Nephron (organoid): ENCODE measurements at regions not wholly inside any gene's neighbourhood (a gene's known extent, or its start where the extent isn't known, plus 50 kb on each side); places are given as distances from the start of the nearest gene placed in this dataset.

Source experiments
- H3K27ac Mint-ChIP-seq, 3 experiments: 2 replicates each; pipeline ENCODE4 v1.8.0; 2020; ENCODE audit warnings: mixed read lengths in 3 of 3, mild to moderate bottlenecking in 2 of 3, moderate library complexity in 1 of 3
- H3K27me3 Mint-ChIP-seq: 2 replicates; pipeline ENCODE4 v1.8.0; 2021; ENCODE audit warnings: low read depth, mild to moderate bottlenecking, moderate library complexity, mixed read lengths
- H3K36me3 Mint-ChIP-seq: 2 replicates; pipeline ENCODE4 v1.8.0; 2020; ENCODE audit warnings: low read depth, mixed read lengths
- H3K4me1 Mint-ChIP-seq: 2 replicates; pipeline ENCODE4 v1.8.0; 2020; ENCODE audit warnings: mixed read lengths
- H3K4me3 Mint-ChIP-seq, 3 experiments: 2 replicates each; pipeline ENCODE4 v1.8.0; 2020; ENCODE audit warnings: mild to moderate bottlenecking in 3 of 3, mixed read lengths in 3 of 3, moderate library complexity in 2 of 3
- H3K9me3 Mint-ChIP-seq: 2 replicates; pipeline ENCODE4 v1.8.0; 2020; ENCODE audit warnings: mixed read lengths
- TF ChIP-seq, protein P1 (sequence below), 3 experiments: fragments of 200-600 bp; sonication (generic); IDR thresholded peaks; one replicate each; pipeline ENCODE4 v1.5.0; 2021; ENCODE audit warnings: antibody characterized with exemption in 3 of 3; ENCODE audit not compliant: unreplicated experiment in 3 of 3

DNA sequence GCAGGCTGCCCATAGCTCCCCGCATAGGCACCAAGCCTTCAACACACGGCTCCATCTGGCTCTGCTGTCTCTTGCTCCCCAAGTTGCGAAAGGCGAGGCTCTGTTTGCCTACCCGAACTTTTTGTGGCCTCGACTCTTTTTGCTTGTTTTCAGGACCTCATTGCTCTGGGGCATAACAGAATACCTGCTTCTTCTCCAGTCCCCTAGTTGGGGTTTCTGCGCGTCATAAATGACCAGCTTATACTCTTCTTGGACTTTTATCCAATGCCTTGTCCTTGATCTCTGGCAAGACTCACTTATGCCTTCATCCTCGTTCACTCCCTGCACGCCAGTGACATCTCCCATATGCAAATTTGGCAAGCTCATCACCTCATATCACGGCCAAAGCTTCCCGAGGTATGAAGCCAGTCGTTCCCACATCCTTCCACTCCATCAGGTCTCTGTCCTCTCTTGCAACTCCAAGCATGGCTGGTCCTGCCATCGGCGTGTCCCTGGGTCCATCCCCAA is 238.8 kb upstream of the ADAMTS16 start:
- Mint-ChIP-seq H3K27ac (peak overlapping the region in 2 of 3 experiments; percentile 75 to 85), H3K36me3 (no peaks in the 10 kb centered on the region), H3K27me3 (peaks cover 3% of the 10 kb centered on the region), H3K9me3 (no peaks in the 10 kb centered on the region), H3K4me3 (peak overlapping the region in 1 of 3 experiments; percentile 4), H3K4me1 (peaks cover 40% of the 10 kb centered on the region)
- TF ChIP-seq, protein P1, sequence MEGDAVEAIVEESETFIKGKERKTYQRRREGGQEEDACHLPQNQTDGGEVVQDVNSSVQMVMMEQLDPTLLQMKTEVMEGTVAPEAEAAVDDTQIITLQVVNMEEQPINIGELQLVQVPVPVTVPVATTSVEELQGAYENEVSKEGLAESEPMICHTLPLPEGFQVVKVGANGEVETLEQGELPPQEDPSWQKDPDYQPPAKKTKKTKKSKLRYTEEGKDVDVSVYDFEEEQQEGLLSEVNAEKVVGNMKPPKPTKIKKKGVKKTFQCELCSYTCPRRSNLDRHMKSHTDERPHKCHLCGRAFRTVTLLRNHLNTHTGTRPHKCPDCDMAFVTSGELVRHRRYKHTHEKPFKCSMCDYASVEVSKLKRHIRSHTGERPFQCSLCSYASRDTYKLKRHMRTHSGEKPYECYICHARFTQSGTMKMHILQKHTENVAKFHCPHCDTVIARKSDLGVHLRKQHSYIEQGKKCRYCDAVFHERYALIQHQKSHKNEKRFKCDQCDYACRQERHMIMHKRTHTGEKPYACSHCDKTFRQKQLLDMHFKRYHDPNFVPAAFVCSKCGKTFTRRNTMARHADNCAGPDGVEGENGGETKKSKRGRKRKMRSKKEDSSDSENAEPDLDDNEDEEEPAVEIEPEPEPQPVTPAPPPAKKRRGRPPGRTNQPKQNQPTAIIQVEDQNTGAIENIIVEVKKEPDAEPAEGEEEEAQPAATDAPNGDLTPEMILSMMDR (IDR thresholded peaks at IDR 0.05; ENCODE audit: unreplicated experiment in 3 of 3), result no peak

DNA sequence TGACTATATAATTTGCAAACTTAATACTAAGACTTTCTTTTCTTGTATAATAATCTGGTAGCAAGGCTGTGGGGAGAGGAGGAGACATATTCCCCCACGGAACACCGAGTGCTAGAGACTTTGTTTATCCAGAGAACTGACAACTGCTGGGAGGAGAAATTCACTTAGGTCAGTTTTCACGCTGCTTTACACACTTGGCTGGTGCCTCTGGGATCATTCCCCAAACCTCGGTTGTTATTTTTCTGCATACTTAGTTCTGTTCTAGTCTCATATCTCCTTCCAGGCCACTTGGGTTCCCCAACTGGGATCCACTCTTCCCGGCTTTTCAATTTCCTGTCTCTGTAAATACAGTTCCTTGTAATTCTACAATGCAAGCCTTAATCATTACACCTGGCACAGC is 238.2 kb upstream of the ADAMTS16 start:
- Mint-ChIP-seq H3K27ac (peak overlapping the region in 2 of 3 experiments; percentile 75 to 85), H3K9me3 (no peaks in the 10 kb centered on the region), H3K4me3 (no peak overlapping the region), H3K36me3 (no peaks in the 10 kb centered on the region), H3K4me1 (peaks cover 46% of the 10 kb centered on the region), H3K27me3 (peaks cover 3% of the 10 kb centered on the region)
- TF ChIP-seq, protein P1 (IDR thresholded peaks at IDR 0.05; ENCODE audit: unreplicated experiment in 3 of 3), result no peak

DNA sequence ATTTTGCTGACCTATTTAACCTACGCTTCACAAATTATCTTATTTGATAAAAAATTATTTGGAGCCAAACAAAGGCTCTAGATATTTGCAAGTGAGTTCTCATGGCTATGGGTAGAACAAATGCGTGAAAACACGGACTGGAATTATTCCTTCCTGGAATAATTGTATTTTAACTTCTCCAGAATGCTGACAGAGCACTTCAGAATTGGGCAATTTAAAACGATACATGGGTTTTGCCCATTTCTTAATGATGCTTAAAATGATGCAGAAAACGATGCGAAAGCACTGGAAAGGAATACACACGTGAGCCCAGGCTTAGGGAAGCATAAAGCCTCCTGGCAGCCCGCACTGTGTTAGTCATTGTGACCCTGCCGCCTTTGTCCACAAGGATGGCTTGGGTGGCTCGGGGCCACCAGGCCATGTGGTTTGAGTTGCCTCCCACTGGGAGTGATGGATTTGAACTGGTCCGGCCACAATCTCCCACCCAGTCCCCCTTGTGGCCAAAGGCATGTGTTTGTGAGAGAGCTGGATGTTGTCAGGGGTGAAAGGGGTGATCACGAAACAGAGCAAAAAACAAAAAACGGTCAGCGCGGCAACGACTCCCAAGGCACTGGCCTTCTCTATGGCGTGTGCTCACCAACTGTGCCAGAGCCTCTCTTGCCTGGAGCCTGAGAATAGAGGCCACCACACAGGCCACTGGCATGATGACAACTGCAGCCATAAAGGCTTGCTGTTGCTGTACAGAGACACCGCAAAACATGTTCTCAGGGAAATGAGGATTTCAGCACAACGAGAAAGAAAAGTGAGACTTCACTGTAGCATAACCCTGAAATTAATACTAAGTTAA is 234.2 kb upstream of the ADAMTS16 start:
- no peaks in the 10 kb centered on the region for H3K9me3 Mint-ChIP-seq
- no peaks in the 10 kb centered on the region for H3K36me3 Mint-ChIP-seq

DNA sequence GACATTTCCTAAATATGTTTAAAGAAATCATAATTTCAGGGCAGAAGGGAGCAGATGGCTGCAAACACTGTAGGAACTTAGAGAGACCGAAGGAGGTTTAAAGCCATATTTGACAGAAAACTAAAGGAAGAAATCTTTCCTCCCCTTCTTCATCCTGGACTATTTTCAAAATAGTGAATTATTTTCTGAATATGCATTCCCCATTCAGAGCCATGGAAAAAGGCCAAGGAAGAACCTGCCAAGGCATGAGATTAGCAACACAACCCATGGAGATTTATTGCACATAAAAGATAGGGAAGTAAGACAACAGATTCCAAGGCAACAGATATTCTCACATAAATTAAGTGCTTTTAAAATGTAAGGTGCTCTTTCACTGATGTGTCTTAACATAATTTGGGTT is 233.3 kb upstream of the ADAMTS16 start:
- Mint-ChIP-seq H3K4me1 (peaks cover 62% of the 10 kb centered on the region), H3K4me3 (no peak overlapping the region), H3K36me3 (no peaks in the 10 kb centered on the region), H3K27me3 (no peaks in the 10 kb centered on the region), H3K9me3 (no peaks in the 10 kb centered on the region), H3K27ac (peak overlapping the region in 2 of 3 experiments; percentile 89 to 93)
- TF ChIP-seq, protein P1 (IDR thresholded peaks at IDR 0.05; ENCODE audit: unreplicated experiment in 3 of 3), result no peak

More for the DNA sequence above, 234.2 kb upstream of the ADAMTS16 start:
- H3K4me1 Mint-ChIP-seq, result peaks cover 70% of the 10 kb centered on the region
- peaks cover 3% of the 10 kb centered on the region for H3K27me3 Mint-ChIP-seq
- TF ChIP-seq, protein P1 (IDR thresholded peaks at IDR 0.05; ENCODE audit: unreplicated experiment in 3 of 3), result peak in 2 of 3 experiments; percentile 22 to 23
- H3K27ac Mint-ChIP-seq, result peak overlapping the region in 2 of 3 experiments; percentile 89 to 93
- H3K4me3 Mint-ChIP-seq, result no peak overlapping the region

DNA sequence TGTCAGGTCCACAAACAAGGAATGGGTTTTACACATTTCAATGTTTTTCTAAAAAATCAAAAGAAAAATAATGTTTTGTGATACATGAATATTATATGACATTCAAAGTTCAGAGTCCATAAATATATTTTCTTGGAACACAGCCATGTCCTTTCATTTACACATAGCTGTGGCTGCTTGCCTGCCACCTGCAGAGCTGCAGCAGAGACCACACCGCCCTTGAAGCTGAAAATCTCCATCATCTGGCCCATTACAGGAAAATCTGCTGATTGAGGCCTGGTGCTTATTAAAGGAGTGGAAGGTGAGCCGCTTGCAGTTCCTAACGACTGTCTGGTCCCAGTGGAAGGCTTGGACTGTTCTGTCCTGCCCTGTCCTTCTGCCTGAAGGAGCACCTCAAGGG is 232.6 kb upstream of the ADAMTS16 start:
- peak overlapping the region in 2 of 3 experiments; percentile 89 to 93 for H3K27ac Mint-ChIP-seq
- TF ChIP-seq, protein P1 (IDR thresholded peaks at IDR 0.05; ENCODE audit: unreplicated experiment in 3 of 3), result no peak
- no peaks in the 10 kb centered on the region for H3K36me3 Mint-ChIP-seq
- no peaks in the 10 kb centered on the region for H3K9me3 Mint-ChIP-seq
- H3K4me1 Mint-ChIP-seq, result peaks cover 55% of the 10 kb centered on the region
- no peak overlapping the region for H3K4me3 Mint-ChIP-seq
- H3K27me3 Mint-ChIP-seq, result no peaks in the 10 kb centered on the region
